Vagina (tissue), 2 donors: ENCODE measurements at regions not wholly inside any gene's neighbourhood (a gene's known extent, or its start where the extent isn't known, plus 50 kb on each side); places are given as distances from the start of the nearest gene placed in this dataset.

ENCODE experiments used
- POLR2A ChIP-seq, 2 donors: fragments of 450-650 bp; IDR thresholded peaks; one replicate each; pipeline ENCODE4 v1.6.1; 2017; ENCODE audit warnings: antibody characterized with exemption in 2 of 2, mild to moderate bottlenecking in 2 of 2, moderate library complexity in 2 of 2
- POLR2AphosphoS5 ChIP-seq, 2 donors: sonication (generic); formaldehyde crosslinking; IDR thresholded peaks; one replicate each; pipeline ENCODE4 v1.9.0; 2017; ENCODE audit warnings: antibody characterized with exemption in 2 of 2, mild to moderate bottlenecking in 2 of 2, low read depth in 1 of 2; ENCODE audit not compliant: insufficient read depth in 1 of 2
- TF ChIP-seq, protein P1 (sequence below), 3 experiments: fragments of 450-650 bp in 2 of 3; fragments of 200-600 bp in 1 of 3; sonication (generic) in 1 of 3; IDR thresholded peaks; one replicate each; pipeline ENCODE4 v1.5.1; 2017 to 2019; ENCODE audit warnings: antibody characterized with exemption in 3 of 3, mild to moderate bottlenecking in 2 of 3, moderate library complexity in 2 of 3

GRCh38 chr1:112111734-112112133 lies 122.3 kb upstream of the KCND3 start:
- no peak for TF ChIP-seq POLR2A (IDR thresholded peaks at IDR 0.05)
- TF ChIP-seq, protein P1, sequence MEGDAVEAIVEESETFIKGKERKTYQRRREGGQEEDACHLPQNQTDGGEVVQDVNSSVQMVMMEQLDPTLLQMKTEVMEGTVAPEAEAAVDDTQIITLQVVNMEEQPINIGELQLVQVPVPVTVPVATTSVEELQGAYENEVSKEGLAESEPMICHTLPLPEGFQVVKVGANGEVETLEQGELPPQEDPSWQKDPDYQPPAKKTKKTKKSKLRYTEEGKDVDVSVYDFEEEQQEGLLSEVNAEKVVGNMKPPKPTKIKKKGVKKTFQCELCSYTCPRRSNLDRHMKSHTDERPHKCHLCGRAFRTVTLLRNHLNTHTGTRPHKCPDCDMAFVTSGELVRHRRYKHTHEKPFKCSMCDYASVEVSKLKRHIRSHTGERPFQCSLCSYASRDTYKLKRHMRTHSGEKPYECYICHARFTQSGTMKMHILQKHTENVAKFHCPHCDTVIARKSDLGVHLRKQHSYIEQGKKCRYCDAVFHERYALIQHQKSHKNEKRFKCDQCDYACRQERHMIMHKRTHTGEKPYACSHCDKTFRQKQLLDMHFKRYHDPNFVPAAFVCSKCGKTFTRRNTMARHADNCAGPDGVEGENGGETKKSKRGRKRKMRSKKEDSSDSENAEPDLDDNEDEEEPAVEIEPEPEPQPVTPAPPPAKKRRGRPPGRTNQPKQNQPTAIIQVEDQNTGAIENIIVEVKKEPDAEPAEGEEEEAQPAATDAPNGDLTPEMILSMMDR (IDR thresholded peaks at IDR 0.05), result no peak
- no peak for TF ChIP-seq POLR2AphosphoS5 (IDR thresholded peaks at IDR 0.05; ENCODE audit: insufficient read depth in 1 of 2, low read depth in 1 of 2)
